ENCODE measurements at regions not wholly inside any gene's neighbourhood (a gene's known extent, or its start where the extent isn't known, plus 50 kb on each side); places are given as distances from the start of the nearest gene placed in this dataset.

DNA sequence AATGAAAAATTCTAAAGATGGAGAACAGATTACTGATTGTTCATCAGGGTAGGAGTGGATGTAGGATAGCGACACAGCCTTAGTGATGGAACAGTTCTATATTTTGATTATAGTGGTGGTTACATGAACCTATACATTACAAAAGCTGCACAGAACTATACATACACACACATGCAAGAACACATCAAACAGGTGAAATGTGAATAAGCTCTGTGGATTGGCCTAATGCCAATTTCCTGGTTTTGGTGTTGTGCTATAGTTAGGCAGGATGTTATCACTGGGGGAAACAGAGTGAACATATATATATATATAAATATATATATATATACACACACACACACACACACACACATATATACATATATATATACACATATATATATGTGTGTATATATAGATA is 76.4 kb upstream of the PIK3CG start:
- WGBS (ENCODE audit: insufficient coverage): no CpG with 5 or more reads among the region's 1 CpG
- DNase-seq: peak in 1 of 2 donors; percentile 50
- no peaks in the 10 kb centered on the region for H3K4me1 Mint-ChIP-seq
- H3K9me3 Mint-ChIP-seq: no peaks in the 10 kb centered on the region
- Histone ChIP-seq H3K4me1 (ENCODE audit: control insufficient read depth, insufficient read depth, low read length) (no peaks in the 10 kb centered on the region), H3K4me3 (ENCODE audit: low read length) (no peak overlapping the region), H3K9me3 (ENCODE audit: control insufficient read depth, insufficient read depth, low read length) (no peaks in the 10 kb centered on the region), H3K27me3 (ENCODE audit: control insufficient read depth, insufficient read depth, low read length) (no peaks in the 10 kb centered on the region), H3K36me3 (ENCODE audit: control insufficient read depth, insufficient read depth, low read length) (no peaks in the 10 kb centered on the region), H3K27ac (ENCODE audit: low read length) (no peak overlapping the region)
- H3K27me3 Mint-ChIP-seq (ENCODE audit: low read depth in 2 of 2): peaks cover 0 to 14% of the 10 kb centered on the region in 2 donors
- H3K4me3 Mint-ChIP-seq: no peak overlapping the region
- no peak for ATAC-seq
- H3K36me3 Mint-ChIP-seq: no peaks in the 10 kb centered on the region
- TF ChIP-seq, protein P1, sequence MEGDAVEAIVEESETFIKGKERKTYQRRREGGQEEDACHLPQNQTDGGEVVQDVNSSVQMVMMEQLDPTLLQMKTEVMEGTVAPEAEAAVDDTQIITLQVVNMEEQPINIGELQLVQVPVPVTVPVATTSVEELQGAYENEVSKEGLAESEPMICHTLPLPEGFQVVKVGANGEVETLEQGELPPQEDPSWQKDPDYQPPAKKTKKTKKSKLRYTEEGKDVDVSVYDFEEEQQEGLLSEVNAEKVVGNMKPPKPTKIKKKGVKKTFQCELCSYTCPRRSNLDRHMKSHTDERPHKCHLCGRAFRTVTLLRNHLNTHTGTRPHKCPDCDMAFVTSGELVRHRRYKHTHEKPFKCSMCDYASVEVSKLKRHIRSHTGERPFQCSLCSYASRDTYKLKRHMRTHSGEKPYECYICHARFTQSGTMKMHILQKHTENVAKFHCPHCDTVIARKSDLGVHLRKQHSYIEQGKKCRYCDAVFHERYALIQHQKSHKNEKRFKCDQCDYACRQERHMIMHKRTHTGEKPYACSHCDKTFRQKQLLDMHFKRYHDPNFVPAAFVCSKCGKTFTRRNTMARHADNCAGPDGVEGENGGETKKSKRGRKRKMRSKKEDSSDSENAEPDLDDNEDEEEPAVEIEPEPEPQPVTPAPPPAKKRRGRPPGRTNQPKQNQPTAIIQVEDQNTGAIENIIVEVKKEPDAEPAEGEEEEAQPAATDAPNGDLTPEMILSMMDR (IDR thresholded peaks at IDR 0.05): no peak
- no peak overlapping the region for H3K27ac Mint-ChIP-seq
- intact Hi-C loops (cut with micrococcal nuclease): no loop called here

DNA sequence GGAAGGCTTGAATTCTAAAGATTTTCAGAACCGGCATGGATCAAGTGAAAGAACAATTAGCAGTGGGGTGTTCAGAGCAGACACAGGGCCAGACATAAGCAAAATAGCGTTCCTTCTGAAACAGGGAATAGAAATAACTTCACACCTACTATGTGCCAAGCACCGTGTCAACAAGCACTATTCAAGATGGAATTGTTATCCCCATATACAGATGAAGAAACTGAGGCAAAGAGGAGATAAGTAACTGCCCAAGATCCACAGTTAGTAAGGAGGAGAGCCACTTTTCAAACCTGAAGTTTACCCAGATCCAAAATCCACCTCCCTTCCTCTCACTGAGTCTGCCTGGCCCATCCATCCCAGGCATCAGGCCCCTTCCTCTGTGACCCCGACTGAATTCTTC is 73.6 kb upstream of the PIK3CG start:
- no peaks in the 10 kb centered on the region for H3K4me1 ChIP-seq (ENCODE audit: control insufficient read depth, insufficient read depth, low read length)

GRCh38 chr7:106792233-106792926 is 72.7 kb upstream of the PIK3CG start:
- WGBS (ENCODE audit: insufficient coverage): 75% methylated on average over 8 of the region's 8 CpGs
- H3K27ac ChIP-seq (ENCODE audit: low read length): no peak overlapping the region
- TF ChIP-seq, protein P1 (IDR thresholded peaks at IDR 0.05): no peak
- Mint-ChIP-seq H3K27me3 (ENCODE audit: low read depth in 2 of 2) (peaks cover 0 to 12% of the 10 kb centered on the region in 2 donors), H3K4me1 (no peaks in the 10 kb centered on the region), H3K9me3 (no peaks in the 10 kb centered on the region), H3K36me3 (no peaks in the 10 kb centered on the region), H3K27ac (no peak overlapping the region), H3K4me3 (no peak overlapping the region)
- intact Hi-C loops (cut with micrococcal nuclease): loop anchor here (2.0 to 10.0 kb wide), 3 partner anchors 72 to 1082 kb away; partner anchors contain the start of gene PIK3CG
- no peak for DNase-seq
- no peaks in the 10 kb centered on the region for H3K27me3 ChIP-seq (ENCODE audit: control insufficient read depth, insufficient read depth, low read length)
- no peak for ATAC-seq
- no peak overlapping the region for H3K4me3 ChIP-seq (ENCODE audit: low read length)
- no peaks in the 10 kb centered on the region for H3K36me3 ChIP-seq (ENCODE audit: control insufficient read depth, insufficient read depth, low read length)
- H3K9me3 ChIP-seq (ENCODE audit: control insufficient read depth, insufficient read depth, low read length): no peaks in the 10 kb centered on the region
- no peaks in the 10 kb centered on the region for H3K4me1 ChIP-seq (ENCODE audit: control insufficient read depth, insufficient read depth, low read length)

More for the DNA sequence above, 73.6 kb upstream of the PIK3CG start:
- TF ChIP-seq, protein P1 (IDR thresholded peaks at IDR 0.05): no peak
- H3K36me3 Mint-ChIP-seq: no peaks in the 10 kb centered on the region
- no peaks in the 10 kb centered on the region for H3K4me1 Mint-ChIP-seq
- Histone ChIP-seq H3K4me3 (ENCODE audit: low read length) (no peak overlapping the region), H3K9me3 (ENCODE audit: control insufficient read depth, insufficient read depth, low read length) (no peaks in the 10 kb centered on the region), H3K27me3 (ENCODE audit: control insufficient read depth, insufficient read depth, low read length) (no peaks in the 10 kb centered on the region), H3K27ac (ENCODE audit: low read length) (no peak overlapping the region), H3K36me3 (ENCODE audit: control insufficient read depth, insufficient read depth, low read length) (no peaks in the 10 kb centered on the region)
- ATAC-seq: no peak
- no peak overlapping the region for H3K4me3 Mint-ChIP-seq
- H3K27ac Mint-ChIP-seq: no peak overlapping the region
- no peaks in the 10 kb centered on the region for H3K9me3 Mint-ChIP-seq
- DNase-seq: no peak
- 93% methylated on average over 4 of the region's 4 CpGs for WGBS (ENCODE audit: insufficient coverage)
- intact Hi-C loops (cut with micrococcal nuclease): loop anchor here (5.0 to 10.0 kb wide), 2 partner anchors 936 to 1083 kb away; no protein-coding TSS in a partner anchor
- H3K27me3 Mint-ChIP-seq (ENCODE audit: low read depth in 2 of 2): peaks cover 0 to 14% of the 10 kb centered on the region in 2 donors
